GM19025 (cell line): ENCODE measurements at regions not wholly inside any gene's neighbourhood (a gene's known extent, or its start where the extent isn't known, plus 50 kb on each side); places are given as distances from the start of the nearest gene placed in this dataset.
"Not testable (repeated sequence)": the region's sequence is repeated elsewhere in the genome, so short reads cannot be mapped to it uniquely, and the experiment has no call there.

Experiments
- ATAC-seq: cut with Tn5 transposase; IDR thresholded peaks from one replicate; pipeline ENCODE4 v1.9.1; 2021; ENCODE audit warnings: mild to moderate bottlenecking, low read depth, moderate library complexity; ENCODE audit not compliant: unreplicated experiment

DNA sequence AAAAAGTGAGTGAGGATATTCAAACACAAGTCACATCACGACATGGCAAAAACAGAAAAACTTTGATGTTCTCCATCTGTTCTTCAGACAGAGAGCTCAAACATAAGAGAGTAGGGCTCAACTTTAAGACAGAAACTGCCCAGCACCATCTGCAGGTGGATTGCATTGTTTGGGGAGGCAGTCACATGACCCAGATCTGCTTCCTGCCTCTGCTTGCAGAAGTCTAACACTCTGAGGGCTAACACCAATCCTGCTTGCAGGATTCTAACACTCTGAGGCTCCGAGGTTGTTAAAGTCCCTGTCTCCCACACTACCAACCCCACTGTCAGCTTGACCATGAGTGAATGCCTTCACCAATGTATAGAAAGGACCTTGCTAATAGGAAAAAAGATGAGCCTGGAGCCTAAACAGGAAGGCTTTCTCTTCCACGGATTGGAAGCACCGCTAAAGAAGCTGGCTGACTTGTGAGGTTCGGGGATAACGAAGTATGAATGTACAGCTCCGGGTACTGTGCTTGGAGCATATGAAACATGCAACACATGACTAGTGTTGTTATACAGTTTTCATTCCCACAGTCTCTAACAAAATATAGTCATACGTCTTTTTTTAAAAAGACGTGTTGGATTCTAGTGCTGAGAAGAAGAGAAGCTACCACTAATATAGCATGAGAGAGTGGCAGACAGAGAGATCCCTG, 176.6 kb upstream of the CREB1 start:
- peak; percentile 81 for ATAC-seq

DNA sequence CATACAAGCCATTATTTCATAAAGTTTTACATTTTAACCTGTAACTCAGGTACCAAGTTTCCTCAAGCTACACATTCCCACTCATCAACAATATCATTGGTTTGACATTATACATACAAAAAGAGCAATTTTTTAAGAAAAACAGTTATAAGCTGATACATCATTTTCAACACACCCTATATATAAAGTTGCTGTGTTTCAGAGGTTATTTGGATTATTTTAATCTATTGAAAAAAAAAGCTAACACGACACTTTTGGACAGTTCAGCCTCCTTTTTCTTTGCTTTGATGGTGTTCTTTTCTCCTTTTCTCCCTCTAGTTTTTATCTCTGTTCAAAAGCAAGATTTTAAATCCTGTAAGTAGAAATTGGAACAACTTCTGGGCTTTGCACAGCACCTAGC, 175.9 kb upstream of the CREB1 start:
- no peak for ATAC-seq

DNA sequence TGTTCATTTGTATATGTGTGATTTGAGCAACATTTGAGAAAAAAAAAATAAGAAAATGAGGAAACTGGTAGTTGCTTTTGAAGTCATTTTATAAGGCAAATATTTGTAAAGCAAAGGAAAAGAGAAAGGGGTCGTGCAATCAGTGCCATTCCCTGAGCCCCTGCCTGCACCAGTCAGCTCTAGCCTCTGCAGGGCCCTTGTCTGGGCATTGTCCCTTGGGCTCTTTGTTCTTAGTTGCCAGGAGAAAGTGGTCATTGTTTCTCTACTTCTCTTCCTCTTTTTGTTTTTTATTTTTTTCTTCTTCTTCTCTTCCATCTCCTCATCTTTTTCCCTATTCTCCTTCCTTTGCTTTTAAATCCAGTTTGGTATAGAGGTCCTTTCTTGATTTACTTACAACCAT, 175.3 kb upstream of the CREB1 start:
- ATAC-seq = no peak

DNA sequence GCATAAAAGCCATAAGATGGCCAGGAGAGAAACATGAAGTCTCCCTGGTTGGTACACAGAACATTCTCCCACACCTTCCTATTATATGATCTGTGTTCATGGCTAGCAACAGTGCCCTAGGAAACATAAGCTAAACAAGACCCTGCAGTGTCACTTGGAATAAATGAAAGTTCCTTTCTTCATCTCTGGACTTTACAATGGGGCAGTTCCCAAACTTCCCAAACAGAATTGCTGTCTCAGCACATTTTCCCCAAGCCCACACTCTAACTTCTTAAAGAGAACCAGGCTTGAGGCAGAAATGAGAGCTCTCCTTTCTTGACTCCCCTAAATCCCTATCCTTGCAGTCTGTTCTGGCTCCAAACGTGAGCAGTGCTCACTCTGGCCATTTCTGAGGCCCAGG, 173.2 kb upstream of the CREB1 start:
- ATAC-seq = no peak

DNA sequence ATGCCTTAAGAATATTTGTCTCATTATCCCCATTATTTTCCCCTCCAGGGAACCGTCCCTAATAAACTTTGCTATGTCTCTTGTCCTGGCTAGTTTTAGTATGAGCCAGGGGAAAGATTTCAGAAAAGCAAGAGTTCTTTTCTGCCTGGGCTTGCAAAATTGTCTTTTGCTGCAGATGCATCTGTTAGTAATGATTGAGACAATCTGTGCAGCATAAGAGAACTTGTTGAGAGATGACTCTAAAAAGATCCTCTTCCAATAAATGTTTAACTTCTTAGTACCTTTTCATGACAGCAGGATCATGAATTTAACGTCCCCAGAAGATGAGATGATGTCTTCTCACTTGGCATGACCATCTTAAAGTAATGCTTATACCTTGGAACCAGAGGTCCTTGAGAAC, 172.5 kb upstream of the CREB1 start:
- ATAC-seq = no peak

DNA sequence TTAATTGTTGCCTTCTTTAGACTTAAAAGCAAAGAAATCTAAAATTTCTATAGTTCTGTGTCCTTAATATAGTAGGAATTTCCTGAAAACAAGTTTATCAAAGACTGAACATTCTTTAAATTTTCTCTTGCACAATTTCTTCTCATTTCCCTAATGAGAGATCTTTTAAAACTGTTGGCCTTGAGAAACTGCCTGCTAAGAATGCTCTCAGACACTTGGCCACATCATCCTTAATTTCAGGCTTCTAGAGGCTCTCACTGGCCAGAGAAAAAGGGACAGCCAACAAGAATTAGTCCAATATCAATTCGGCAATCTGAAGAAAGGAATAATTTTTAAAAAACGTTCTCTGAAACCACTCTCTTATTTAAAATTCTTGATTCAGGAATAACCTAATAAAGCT, 167.0 kb upstream of the CREB1 start:
- no peak for ATAC-seq

DNA sequence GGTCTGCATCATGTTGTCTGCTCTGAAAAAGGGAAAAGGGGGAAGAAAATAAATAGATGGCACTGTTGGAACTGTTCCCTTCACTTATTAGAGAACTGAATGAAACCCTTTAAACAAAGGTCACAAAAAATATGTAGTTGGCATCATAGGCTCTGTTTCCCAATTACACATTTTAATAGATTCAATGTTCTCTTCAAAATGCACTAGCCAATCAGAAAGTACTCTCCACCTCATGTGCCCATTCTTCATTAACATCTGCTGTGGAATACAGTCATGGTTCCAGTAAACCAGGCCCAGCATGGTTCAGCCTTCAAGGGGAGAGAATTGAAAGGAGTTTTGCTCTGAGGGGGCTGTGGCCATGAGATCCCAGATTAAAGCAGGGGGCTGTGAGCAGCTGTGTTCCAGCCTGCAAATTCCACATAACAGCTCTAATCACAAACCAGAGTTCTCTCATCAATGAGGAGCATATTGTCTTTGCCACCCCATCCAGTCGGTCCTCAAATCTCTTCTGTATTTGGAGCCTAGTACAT, 165.9 kb upstream of the CREB1 start:
- ATAC-seq = no peak

DNA sequence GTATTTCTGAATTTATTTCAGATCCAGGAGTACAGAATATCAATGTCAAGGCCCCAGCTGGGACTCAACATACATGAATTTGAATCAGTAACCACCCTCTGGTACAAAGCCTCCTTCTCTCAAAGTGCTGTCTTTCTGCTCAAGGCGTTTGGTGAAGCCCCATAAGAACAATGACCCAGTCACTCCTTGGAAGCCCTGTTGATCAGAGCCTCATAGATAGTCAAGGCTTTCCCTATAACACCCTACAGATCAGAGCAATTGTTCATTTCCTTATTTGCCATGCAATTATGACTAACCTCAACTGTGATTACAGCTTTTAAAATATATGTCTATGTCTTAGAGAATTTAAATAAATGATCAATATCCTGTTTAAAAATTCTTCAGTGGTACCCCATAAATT, 159.1 kb upstream of the CREB1 start:
- ATAC-seq = no peak

DNA sequence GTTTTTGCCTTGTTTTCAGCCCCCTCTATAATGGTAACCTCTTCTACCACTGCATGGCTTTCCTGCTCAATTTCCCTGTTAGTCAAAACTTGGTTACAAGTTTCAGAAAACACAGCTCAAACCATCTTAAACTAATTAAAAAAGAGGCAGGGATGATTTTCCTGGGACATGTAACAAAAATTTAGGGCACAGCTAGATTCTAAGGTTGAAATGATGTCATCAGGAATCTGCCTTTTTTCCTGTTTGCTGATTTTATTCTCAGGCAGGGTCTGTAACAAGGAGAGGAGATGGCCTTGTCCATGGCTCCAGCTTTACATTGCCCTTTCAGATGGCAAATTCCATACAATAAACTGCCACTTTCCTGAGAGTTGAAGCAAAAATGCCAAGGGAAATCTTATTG, 157.9 kb upstream of the CREB1 start:
- no peak for ATAC-seq

DNA sequence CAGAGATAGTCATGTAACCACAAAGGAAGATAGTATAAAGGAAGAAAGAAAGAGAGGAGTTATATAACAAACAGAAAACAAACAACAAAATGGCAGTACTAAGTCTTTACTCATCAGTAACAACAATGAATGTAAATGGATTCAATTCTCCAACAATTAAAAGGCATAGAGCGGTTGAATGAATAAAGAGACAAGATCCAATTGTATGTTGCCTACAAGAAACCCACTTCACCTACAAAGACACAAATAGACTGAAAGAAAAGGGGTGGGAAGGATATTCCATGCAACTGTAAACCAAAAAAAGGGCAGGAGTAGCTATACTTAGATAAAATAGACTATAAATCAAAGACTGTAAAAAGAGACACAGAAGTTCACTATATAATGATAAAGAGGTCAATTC, 157.3 kb upstream of the CREB1 start:
- no peak for ATAC-seq

DNA sequence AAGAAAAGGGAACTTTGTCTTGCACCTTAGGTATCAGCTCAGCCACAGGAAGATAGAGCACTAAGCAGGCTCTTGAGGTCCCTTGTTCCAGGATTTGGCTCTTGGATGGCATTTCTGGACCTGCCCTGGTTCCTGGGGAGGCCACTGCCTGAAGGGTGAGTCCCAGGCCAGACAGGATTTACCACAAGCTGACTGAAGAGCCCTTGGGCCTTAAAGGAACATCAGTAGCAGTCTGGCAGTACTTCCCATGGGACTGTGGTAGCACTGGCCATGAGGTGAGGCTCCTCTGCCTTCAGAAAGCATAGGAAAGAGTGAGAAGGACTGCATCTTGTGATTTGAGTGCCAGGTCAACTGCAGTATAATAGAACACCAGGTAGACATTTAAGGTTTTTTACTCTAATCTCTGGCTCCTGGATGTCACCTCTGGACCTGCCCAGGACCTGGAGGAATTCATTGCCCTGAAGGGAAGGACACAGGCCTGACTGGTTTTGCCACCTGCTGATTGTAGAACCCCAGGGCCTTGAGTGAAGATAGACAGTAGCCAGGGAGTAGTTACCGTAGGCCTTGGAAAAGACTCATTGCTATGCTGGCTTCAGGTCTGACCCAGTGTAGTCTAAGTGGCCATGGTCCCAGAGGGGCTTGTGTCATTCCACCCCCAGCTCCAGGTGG, 154.4 kb upstream of the CREB1 start:
- no peak for ATAC-seq

DNA sequence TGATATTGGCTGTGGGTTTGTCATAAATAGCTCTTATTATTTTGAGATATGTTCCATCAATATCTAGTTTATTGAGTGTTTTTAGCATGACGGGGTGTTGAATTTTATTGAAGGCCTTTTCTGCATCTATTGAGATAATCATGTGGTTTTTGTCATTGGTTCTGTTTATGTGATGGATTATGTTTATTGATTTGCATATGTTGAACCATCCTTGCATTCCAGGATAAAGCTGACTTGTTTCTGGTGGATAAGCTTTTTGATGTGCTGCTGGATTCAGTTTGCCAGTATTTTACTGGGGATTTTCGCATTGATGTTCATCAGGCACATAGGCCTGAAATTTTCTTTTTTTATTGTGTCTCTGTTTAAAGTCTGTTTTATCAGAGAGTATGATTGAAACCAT, 151.1 kb upstream of the CREB1 start:
- not testable (repeated sequence) for ATAC-seq

DNA sequence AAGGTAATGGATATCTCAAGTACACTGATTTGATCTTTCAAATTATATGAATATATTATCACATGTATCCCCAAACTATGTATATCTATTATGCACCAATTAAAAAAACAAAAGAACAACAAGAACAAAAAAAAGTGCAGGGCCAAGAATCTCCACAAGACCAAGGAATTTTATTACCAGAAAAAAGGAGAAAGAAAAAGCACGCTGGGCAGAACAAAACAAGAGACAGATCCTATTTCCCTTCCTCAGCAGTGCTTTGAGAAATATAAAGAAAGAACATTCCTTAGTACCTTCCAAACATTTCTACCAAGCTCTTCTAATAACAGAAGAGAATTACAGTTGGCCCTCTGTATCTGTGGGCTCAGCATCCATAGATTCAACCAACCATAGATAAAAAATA, 144.7 kb upstream of the CREB1 start:
- ATAC-seq = no peak

DNA sequence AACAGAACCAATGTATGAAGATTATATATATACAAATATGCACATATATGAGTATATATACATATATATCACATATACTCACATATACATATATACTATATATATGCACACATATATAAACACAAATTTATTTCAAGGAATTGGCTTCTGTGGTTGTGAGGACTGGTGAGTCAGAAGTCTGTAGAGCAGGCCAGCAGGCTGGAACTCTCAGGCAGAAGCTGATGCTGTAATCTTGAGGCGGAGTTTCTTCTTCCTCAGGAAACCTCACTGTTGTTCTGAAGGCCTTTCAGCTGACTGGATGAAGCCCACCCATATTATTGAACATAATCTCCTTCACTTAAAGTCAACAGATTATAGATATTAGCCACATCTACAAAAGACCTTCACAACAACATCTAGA, 143.9 kb upstream of the CREB1 start:
- ATAC-seq = no peak

DNA sequence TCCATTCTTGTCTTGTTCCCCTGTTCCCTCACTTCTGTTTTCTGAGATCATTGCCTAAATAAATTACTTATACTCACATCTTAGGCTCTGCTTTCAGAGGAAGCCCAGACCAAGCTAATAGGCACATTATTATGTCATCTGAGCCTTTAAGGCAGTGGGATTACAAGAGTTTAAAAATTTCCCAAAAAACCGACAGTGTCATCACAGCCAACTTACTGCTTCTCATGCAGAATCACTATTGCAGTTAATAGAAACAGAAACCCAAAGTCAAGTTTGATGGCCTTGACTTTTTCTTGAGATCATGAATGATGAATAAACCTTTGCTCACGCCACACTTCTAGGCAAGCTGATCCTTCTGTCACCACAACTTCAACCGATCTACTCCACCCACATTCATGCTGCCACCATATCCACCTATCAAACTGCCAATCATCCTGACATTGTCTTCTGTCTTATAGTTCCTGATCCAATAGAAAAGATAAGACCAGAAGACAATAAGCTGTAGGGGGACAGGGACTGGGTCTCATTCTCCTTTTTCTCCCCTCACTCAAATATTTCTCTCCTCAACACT, 142.7 kb upstream of the CREB1 start:
- ATAC-seq = no peak

DNA sequence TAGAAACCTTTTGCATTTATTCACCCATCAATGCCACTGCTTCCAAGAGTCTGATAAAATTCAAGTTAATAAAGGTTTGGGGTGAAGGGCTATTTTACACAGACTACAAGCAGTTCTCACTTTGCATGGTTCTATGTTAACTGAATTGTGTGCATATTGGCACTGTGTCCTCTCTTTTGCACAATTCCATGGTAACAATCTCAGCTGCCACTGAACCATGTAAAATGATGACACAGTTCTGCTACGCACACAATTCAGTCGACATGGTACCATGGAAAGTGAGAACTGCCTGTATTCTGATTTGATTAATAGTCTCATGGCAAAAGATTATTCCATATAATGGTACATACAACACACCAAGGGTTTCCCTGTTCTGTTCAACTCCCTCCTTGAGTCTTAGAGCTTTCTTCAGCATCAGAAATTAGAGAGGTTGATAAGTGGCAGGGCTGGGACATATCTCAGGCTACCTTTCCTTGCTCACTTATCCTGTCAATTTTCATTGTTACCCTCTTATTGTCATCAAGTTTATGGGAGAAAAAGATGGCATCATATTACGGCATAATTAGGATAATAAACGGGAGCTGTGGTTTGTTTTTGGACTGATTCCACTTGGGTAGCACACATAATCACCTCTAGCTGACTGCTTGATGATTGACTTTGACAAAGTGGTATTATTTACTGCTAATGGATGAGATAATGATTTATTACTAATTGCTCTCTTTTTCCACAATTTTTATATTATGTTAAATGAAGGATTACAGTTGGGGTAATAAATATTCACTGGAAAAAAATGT, 139.3 kb upstream of the CREB1 start:
- ATAC-seq = no peak

DNA sequence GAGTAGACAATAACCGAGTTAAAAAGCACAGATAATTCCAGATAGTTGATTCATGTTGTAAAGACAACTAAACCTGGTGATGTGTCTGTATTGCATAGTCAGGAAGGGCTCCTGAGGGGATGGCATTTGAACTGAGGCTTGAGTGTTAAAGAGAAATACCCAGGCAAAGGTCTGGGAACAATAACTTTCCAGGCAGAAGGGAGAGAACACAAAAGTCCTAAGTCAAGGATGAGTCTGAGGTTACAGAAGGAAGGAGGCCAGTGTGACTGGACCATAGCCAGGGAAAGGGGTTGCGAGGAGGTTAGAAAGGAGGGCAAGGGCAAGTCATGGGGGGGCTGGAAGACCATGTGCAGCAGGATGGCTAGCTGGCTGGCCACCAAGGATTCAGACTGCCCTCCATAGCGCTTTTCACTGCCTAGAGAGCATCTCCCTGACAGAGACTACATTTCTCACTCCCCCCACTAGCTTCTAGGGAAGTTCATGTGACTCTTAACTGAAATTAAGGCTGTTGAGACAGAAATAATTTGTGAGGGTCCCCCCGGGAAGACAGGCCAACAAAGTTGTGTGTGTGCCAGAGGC, 135.5 kb upstream of the CREB1 start:
- no peak for ATAC-seq

DNA sequence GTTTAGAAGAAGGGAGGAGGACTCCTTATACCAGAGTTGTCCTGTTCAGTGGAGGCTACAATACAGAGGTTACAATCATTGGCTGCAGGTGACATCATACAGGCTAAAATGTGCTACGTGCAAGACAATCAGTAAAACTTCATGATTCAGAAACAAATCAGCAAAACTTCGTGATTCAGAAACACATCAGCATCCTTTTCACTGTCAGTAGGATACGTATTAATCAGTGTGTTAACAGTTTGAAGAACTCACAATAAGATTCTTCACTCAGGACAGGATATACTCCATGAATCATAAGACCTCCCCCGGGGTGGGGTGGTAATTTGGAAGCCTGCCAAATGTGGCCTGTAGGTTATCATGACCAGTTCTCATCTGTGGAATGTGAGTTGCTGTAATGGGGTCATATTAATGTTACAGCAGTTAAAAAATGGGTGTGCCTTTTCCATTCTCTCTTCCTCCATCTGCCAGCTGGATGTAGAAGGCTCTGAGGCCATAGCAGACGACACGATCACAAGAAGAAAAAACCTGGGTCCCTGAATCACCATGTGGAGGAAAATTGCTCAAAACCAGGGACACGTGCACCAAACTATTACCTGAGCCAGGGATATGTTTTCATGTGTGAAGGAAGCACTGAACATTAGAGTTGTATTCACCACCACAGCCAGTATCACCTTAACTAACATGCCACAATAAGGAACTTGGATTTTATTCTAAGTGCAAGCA, 134.8 kb upstream of the CREB1 start:
- no peak for ATAC-seq

DNA sequence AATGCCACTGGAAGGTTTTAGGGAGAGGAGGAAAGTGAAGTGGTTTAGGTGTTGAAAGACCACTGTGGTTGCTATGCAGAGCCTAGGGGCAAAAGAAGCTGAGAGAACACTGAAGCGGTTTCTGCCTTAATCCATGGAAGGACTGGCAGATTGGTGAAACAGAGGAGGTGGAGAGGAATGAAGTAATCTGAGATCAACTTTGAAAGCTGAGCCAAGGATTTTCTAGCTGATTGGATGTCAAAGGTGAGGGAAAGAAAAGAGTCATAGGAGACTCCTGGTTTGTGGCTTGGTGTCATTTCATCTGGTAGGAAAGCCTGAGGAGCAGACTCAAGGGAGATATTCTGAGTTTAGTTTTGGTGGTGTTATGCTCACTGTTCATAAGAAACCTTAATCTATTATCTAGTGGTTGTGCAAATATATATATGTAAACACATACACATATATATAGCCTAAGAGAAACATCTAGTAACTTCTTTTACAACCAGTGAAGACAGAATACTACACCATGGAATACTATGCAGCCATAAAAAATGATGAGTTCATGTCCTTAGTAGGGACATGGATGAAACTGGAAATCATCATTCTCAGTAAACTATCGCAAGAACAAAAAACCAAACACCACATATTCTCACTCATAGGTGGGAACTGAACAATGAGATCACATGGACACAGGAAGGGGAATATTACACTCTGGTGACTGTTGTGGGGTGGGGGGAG, 134.1 kb upstream of the CREB1 start:
- ATAC-seq = no peak
